Adrenal gland (tissue), 9 donors: ENCODE measurements at regions not wholly inside any gene's neighbourhood (a gene's known extent, or its start where the extent isn't known, plus 50 kb on each side); places are given as distances from the start of the nearest gene placed in this dataset.

Experiments
- DNase-seq, 7 donors: peaks; one replicate each; pipeline ENCODE4 v3.0.0-alpha.2; 2019 to 2020
- H3K27ac ChIP-seq, 5 donors: fragments of 200-600 bp; sonication (generic) in 4 of 5; 1 replicate in 3 of 5; 2 replicates in 2 of 5; pipeline versions ENCODE4 v1.5.1 to v1.8.0; 2016 to 2020; ENCODE audit warnings: mild to moderate bottlenecking in 1 of 5
- H3K27me3 ChIP-seq: fragments of 200-600 bp; 2 replicates; pipeline ENCODE4 v1.8.0; 2021
- H3K36me3 ChIP-seq, 2 donors: fragments of 200-600 bp; replicated peaks in 1 of 2; 1 replicate in 1 of 2; 2 replicates in 1 of 2; pipeline versions ENCODE4 v1.5.1 to v1.8.0; 2018 to 2022
- H3K4me1 ChIP-seq, 2 donors: fragments of 200-600 bp; replicated peaks in 1 of 2; 1 replicate in 1 of 2; 2 replicates in 1 of 2; pipeline versions ENCODE4 v1.5.1 to v1.8.0; 2018 to 2021
- H3K4me3 ChIP-seq, 4 donors: fragments of 200-600 bp; sonication (generic) in 3 of 4; one replicate each; pipeline ENCODE4 v1.5.1; 2016 to 2018
- H3K9me3 ChIP-seq, 3 donors: fragments of 200-600 bp; sonication (generic) in 1 of 3; replicated peaks in 1 of 3; 1 replicate in 2 of 3; 2 replicates in 1 of 3; pipeline versions ENCODE4 v1.5.1 to v1.8.0; 2016 to 2021
- CTCF ChIP-seq, 6 experiments: fragments of 450-650 bp in 4 of 6; fragments of 200-600 bp in 2 of 6; sonication (generic) in 1 of 6; IDR thresholded peaks; 1 replicate in 5 of 6; 2 replicates in 1 of 6; pipeline versions ENCODE4 v1.5.1 to v1.8.0; 2016 to 2021; ENCODE audit warnings: antibody characterized with exemption in 6 of 6, mild to moderate bottlenecking in 2 of 6, moderate library complexity in 1 of 6
- POLR2A ChIP-seq, 2 donors: fragments of 450-650 bp; IDR thresholded peaks; one replicate each; pipeline ENCODE4 v1.6.1; 2017; ENCODE audit warnings: antibody characterized with exemption in 2 of 2, mild to moderate bottlenecking in 2 of 2, moderate library complexity in 1 of 2
- WGBS, 4 donors: extraction: QIAGEN DNeasy Blood & Tissue Kit in 2 of 4; methylation state at CpG; one replicate each; pipeline versions ENCODE4 v1.1.5 to v1.1.7; 2013 to 2017; 5-methylcytosine and 5-hydroxymethylcytosine counted together
- intact Hi-C, 2 donors: fragments of 100-400 bp; cut with DNase I; formaldehyde crosslinking; loops; one replicate each; pipeline versions ENCODE4 v1.14.1 to v1.15.0; 2022 to 2023
- donor health status: healthy with polysubstance abuse.
- donor health status: Bipolar disorder and iron deficiency.
- donor health status: DM: yes; HTN: yes; CAD: no.
- donor health status: DM: no; HTN: no; CAD: no.
- donor health status: DM: no; HTN: no; CAD: no.

DNA sequence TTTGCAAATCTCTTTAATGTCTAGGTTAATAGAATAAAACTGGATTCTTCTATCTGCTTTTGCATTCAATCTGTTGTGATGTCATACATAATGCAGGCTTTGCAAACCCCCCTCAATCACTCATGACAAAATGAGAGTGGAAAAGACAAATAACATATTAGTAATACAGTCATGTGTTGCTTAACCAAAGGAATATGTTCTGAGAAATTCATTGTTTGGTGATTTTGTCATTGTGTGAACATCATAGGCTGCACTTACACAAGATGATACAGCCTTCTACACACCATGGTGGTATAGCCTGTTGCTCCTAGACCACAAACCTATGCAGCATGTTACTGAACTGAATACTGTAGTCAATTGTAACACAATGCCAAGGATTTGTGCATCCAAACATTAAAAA is 87.3 kb upstream of the SEC61G start:
- H3K27me3 ChIP-seq: no peaks in the 10 kb centered on the region
- H3K27ac ChIP-seq: no peak overlapping the region
- TF ChIP-seq POLR2A (IDR thresholded peaks at IDR 0.05): no peak
- no peaks in the 10 kb centered on the region for H3K4me1 ChIP-seq
- intact Hi-C loops: no loop called here
- H3K36me3 ChIP-seq: no peaks in the 10 kb centered on the region
- no peaks in the 10 kb centered on the region for H3K9me3 ChIP-seq
- H3K4me3 ChIP-seq: no peak overlapping the region
- no peak for DNase-seq

DNA sequence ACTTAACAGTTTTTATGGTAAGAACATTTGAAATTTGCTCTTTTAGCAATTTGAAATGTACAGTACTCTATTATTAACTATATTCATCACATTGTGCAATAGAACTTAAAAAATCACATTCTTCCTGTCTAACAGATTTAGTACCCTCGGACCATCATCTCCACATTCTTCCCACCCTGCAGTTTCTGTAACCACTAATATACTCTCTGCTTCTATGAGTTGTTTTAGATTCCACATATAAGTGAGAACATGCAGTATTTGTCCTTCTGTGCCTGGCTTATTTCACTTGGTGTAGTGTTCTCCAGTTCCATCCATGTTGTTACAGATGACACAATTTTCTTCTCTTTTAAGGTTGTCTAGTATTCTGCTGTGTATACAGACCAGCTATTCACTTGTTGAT is 88.9 kb upstream of the SEC61G start:
- DNase-seq: no peak
- Histone ChIP-seq H3K4me3 (no peak overlapping the region), H3K4me1 (no peaks in the 10 kb centered on the region), H3K9me3 (no peaks in the 10 kb centered on the region), H3K36me3 (no peaks in the 10 kb centered on the region), H3K27me3 (no peaks in the 10 kb centered on the region), H3K27ac (no peak overlapping the region)
- WGBS, 4 donors: 68 to 85% (median 76%) methylated on average over 1 of the region's 1 CpG
- TF ChIP-seq POLR2A (IDR thresholded peaks at IDR 0.05) (no peak), CTCF (IDR thresholded peaks at IDR 0.05) (no peak)
- intact Hi-C loops: no loop called here

DNA sequence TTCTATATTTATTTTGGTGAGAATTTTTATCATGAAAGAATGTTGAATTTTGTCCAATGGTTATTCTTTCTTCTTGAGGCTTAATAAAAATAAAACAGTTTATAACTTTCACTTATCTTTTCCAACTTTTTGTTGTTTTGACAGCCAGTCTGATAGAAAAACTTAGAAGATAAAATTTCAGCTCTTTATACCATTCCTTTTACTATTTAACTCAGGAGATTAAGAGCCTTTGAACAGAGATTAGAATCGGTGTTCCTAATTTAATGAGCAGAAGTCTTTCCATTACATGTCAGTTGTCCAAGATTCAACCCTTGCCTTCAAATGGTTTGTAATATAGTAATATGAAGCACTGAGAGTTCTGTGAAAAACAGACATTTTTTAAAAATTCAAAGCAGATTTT is 97.8 kb upstream of the SEC61G start:
- Histone ChIP-seq H3K27ac (no peak overlapping the region), H3K4me3 (no peak overlapping the region), H3K27me3 (no peaks in the 10 kb centered on the region), H3K36me3 (no peaks in the 10 kb centered on the region), H3K9me3 (no peaks in the 10 kb centered on the region), H3K4me1 (no peaks in the 10 kb centered on the region)
- WGBS, 4 donors: 39 to 56% (median 51%) methylated on average over 1 of the region's 1 CpG
- intact Hi-C loops: no loop called here
- TF ChIP-seq CTCF (IDR thresholded peaks at IDR 0.05) (no peak), POLR2A (IDR thresholded peaks at IDR 0.05) (no peak)
- DNase-seq: no peak

GRCh38 chr7:54857294-54857693 is 98.3 kb upstream of the SEC61G start:
- DNase-seq: no peak
- intact Hi-C loops: no loop called here
- no peak overlapping the region for H3K27ac ChIP-seq
- H3K27me3 ChIP-seq: no peaks in the 10 kb centered on the region
- no peak overlapping the region for H3K4me3 ChIP-seq
- 57 to 77% (median 69%) methylated on average over 2 of the region's 2 CpGs for WGBS, 4 donors
- TF ChIP-seq CTCF (IDR thresholded peaks at IDR 0.05) (no peak), POLR2A (IDR thresholded peaks at IDR 0.05) (no peak)
- no peaks in the 10 kb centered on the region for H3K36me3 ChIP-seq
- no peaks in the 10 kb centered on the region for H3K9me3 ChIP-seq
- H3K4me1 ChIP-seq: no peaks in the 10 kb centered on the region

DNA sequence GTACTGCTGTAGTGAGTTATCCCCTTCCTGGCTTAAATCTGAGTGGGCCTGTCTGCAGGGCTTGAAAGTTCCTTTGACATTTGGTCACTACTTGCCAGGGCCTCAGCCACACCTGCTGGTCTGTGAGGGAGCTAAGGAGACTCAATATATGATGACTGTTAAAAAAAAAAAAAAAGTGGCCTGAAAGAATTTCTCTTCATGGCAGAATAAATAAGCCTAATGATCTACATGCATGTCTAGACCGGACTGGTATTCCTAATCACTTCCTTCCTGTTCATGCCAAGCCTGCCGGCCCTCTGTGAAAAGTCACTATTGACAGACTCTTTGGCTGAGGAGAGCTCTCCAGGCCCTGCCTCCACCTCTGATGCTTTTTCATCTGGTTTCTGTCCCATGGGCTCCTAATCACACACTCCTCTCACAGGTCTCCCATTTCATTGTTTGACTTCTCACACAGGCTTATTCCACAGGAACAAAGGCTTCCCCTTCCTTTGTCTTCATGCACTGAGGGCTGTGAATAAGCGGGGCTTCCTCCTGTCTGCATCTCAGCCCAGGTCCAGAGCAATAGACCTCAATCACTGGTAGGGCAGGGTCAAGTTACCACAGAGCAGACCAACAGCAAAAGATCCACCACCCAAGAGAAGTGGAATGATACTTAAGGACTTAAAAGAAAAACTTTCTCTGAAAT is 99.1 kb upstream of the SEC61G start:
- TF ChIP-seq CTCF (IDR thresholded peaks at IDR 0.05) (no peak), POLR2A (IDR thresholded peaks at IDR 0.05) (no peak)
- H3K4me3 ChIP-seq: no peak overlapping the region
- intact Hi-C loops: no loop called here
- 59 to 77% (median 71%) methylated on average over 3 of the region's 3 CpGs for WGBS, 4 donors
- H3K9me3 ChIP-seq: no peaks in the 10 kb centered on the region
- no peaks in the 10 kb centered on the region for H3K4me1 ChIP-seq
- H3K36me3 ChIP-seq: no peaks in the 10 kb centered on the region
- no peak for DNase-seq
- H3K27me3 ChIP-seq: no peaks in the 10 kb centered on the region
- no peak overlapping the region for H3K27ac ChIP-seq
